AG10803 (cell line): ENCODE measurements at regions not wholly inside any gene's neighbourhood (a gene's known extent, or its start where the extent isn't known, plus 50 kb on each side); places are given as distances from the start of the nearest gene placed in this dataset.
A peak's percentile ranks its signal among the peaks of the same experiment; 100 is the strongest.

Experiments
- DNase-seq: peaks from one replicate; pipeline ENCODE4 v3.0.0; 2010; ENCODE audit warnings: low read depth
- H3K4me3 ChIP-seq: 2 replicates; pipeline ENCODE4 v1.5.1; 2011; ENCODE audit warnings: mild to moderate bottlenecking, low read length, control low read depth
- CTCF ChIP-seq: conservative IDR thresholded peaks from 2 replicates; pipeline ENCODE4 v1.5.1; 2011; ENCODE audit warnings: mild to moderate bottlenecking, low read length, control low read depth, inconsistent platforms

GRCh38 chr3:72634128-72634527 is 214.1 kb downstream of the SHQ1 start:
- no peak for TF ChIP-seq CTCF
- DNase-seq: no peak
- H3K4me3 ChIP-seq: no peak overlapping the region

GRCh38 chr3:72633534-72633933 is 214.7 kb downstream of the SHQ1 start:
- H3K4me3 ChIP-seq: no peak overlapping the region
- TF ChIP-seq CTCF: no peak
- no peak for DNase-seq

- DNase-seq: peak; percentile 49
- H3K4me3 ChIP-seq: no peak overlapping the region
- TF ChIP-seq CTCF: no peak
These were observed 215.1 kb downstream of the SHQ1 start for GRCh38 chr3:72633121-72633520.

- no peak for TF ChIP-seq CTCF
- no peak overlapping the region for H3K4me3 ChIP-seq
- DNase-seq: no peak
These were observed 216.1 kb downstream of the SHQ1 start for GRCh38 chr3:72632129-72632528.

GRCh38 chr3:72630969-72631344 is 217.3 kb downstream of the SHQ1 start:
- H3K4me3 ChIP-seq: no peak overlapping the region
- no peak for TF ChIP-seq CTCF
- DNase-seq: no peak

- no peak overlapping the region for H3K4me3 ChIP-seq
- no peak for TF ChIP-seq CTCF
- DNase-seq: peak; percentile 28
These were observed 217.8 kb downstream of the SHQ1 start for GRCh38 chr3:72630327-72630968.

GRCh38 chr3:72629191-72629631 is 219.0 kb downstream of the SHQ1 start:
- no peak for DNase-seq

More at GRCh38 chr3:72629191-72629631, 219.0 kb downstream of the SHQ1 start:
- H3K4me3 ChIP-seq: no peak overlapping the region
- no peak for TF ChIP-seq CTCF
